Tibial nerve (tissue), 4 donors: ENCODE measurements at regions not wholly inside any gene's neighbourhood (a gene's known extent, or its start where the extent isn't known, plus 50 kb on each side); places are given as distances from the start of the nearest gene placed in this dataset.

Experiments
- CTCF ChIP-seq, 5 experiments: fragments of 200-600 bp in 3 of 5; fragments of 450-650 bp in 2 of 5; sonication (generic) in 3 of 5; IDR thresholded peaks; one replicate each; pipeline ENCODE4 v1.5.1; 2016 to 2019; ENCODE audit warnings: antibody characterized with exemption in 5 of 5, mild to moderate bottlenecking in 3 of 5, moderate library complexity in 2 of 5
- EP300 ChIP-seq, 2 donors: sonication (generic); formaldehyde crosslinking; IDR thresholded peaks; one replicate each; pipeline ENCODE4 v1.6.1; 2017; ENCODE audit warnings: antibody characterized with exemption in 2 of 2, mild to moderate bottlenecking in 1 of 2

- TF ChIP-seq CTCF (IDR thresholded peaks at IDR 0.05) (no peak), EP300 (IDR thresholded peaks at IDR 0.05) (no peak)
Observed at GRCh38 chr3:170740285-170740684, 129.7 kb downstream of the RPL22L1 start.
